Uterus (tissue), 3 donors: ENCODE measurements at regions not wholly inside any gene's neighbourhood (a gene's known extent, or its start where the extent isn't known, plus 50 kb on each side); places are given as distances from the start of the nearest gene placed in this dataset.

ENCODE experiments used
- DNase-seq, 2 donors: peaks; one replicate each; pipeline ENCODE4 v3.0.0-alpha.2; 2019 to 2020
- H3K27ac ChIP-seq, 2 donors: fragments of 200-600 bp; sonication (generic); 1 replicate in 1 of 2; 2 replicates in 1 of 2; pipeline ENCODE4 v1.5.1; 2016 to 2018
- H3K27me3 ChIP-seq, 2 donors: fragments of 200-600 bp; sonication (generic); one replicate each; pipeline ENCODE4 v1.5.1; 2018 to 2019; ENCODE audit warnings: control low read depth in 1 of 2
- H3K36me3 ChIP-seq, 2 donors: fragments of 200-600 bp; sonication (generic); one replicate each; pipeline ENCODE4 v1.5.1; 2019; ENCODE audit warnings: control low read depth in 1 of 2
- H3K4me1 ChIP-seq, 2 donors: fragments of 200-600 bp; sonication (generic); one replicate each; pipeline ENCODE4 v1.5.1; 2018 to 2019; ENCODE audit warnings: control low read depth in 1 of 2
- H3K4me3 ChIP-seq, 2 donors: fragments of 200-600 bp; sonication (generic); 1 replicate in 1 of 2; 2 replicates in 1 of 2; pipeline ENCODE4 v1.5.1; 2018 to 2019; ENCODE audit warnings: mild to moderate bottlenecking in 1 of 2
- H3K9me3 ChIP-seq, 2 donors: fragments of 200-600 bp; sonication (generic); one replicate each; pipeline ENCODE4 v1.5.1; 2019; ENCODE audit warnings: control low read depth in 1 of 2
- POLR2A ChIP-seq, 2 donors: fragments of 450-650 bp; IDR thresholded peaks; one replicate each; pipeline ENCODE4 v1.6.1; 2016; ENCODE audit warnings: antibody characterized with exemption in 2 of 2, mild to moderate bottlenecking in 1 of 2, moderate library complexity in 1 of 2
- intact Hi-C: fragments of 100-400 bp; cut with DNase I; formaldehyde crosslinking; loops from one replicate; pipeline ENCODE4 v1.15.1; 2023; ENCODE audit warnings: low total_unique reads
- TF ChIP-seq, protein P1 (sequence below), 4 experiments: fragments of 200-600 bp in 2 of 4; fragments of 450-650 bp in 2 of 4; sonication (generic) in 2 of 4; IDR thresholded peaks; one replicate each; pipeline ENCODE4 v1.5.1; 2016 to 2019; ENCODE audit warnings: antibody characterized with exemption in 4 of 4, mild to moderate bottlenecking in 2 of 4, moderate library complexity in 1 of 4
- donor health status: DM: yes; HTN: yes; CAD: no.

DNA sequence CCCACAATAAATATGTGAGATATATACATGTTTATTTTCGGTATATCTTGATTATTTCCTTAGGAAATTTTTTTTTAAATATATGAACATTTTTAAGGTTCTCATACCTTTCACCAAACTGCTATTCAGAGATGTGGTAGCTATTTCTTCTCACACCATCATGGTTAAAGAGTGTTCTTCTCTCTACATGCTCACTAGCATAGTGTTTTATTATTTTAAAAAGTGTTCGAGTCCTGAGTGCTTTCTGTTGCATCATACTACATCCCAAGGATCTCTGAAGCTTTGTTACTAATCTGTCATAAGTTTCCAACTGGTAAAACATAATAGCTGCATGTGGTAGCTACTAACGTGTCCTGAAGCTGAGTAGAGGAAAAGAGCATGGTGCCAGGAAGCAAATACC, 177.4 kb upstream of the GLRA1 start:
- H3K4me3 ChIP-seq = no peak overlapping the region
- intact Hi-C loops = no loop called here
- no peak overlapping the region for H3K27ac ChIP-seq

DNA sequence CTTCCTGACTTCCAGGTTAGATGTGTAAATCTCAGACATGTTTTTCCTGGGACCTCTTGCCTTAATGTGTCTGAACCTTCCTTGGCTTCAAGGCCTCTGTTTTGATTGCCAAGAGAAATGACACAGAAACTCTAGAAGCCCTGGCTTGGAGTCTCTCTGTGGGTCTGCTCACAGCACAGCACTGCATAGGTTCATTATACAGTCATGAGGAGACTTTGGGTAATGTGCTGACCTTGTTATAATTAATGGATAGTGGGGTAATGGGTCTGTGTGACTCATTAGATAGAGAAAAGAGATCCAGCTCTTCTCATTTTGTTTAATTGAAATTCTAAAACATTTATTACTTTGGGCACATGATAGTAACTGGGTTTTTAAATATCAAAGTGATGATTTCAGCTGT, 175.8 kb upstream of the GLRA1 start:
- no peak for DNase-seq
- intact Hi-C loops = no loop called here
- Histone ChIP-seq H3K4me3 (no peak overlapping the region), H3K27me3 (peaks cover 0 to 7% of the 10 kb centered on the region in 2 donors), H3K9me3 (no peaks in the 10 kb centered on the region), H3K4me1 (no peaks in the 10 kb centered on the region), H3K36me3 (no peaks in the 10 kb centered on the region), H3K27ac (no peak overlapping the region)
- TF ChIP-seq, protein P1, sequence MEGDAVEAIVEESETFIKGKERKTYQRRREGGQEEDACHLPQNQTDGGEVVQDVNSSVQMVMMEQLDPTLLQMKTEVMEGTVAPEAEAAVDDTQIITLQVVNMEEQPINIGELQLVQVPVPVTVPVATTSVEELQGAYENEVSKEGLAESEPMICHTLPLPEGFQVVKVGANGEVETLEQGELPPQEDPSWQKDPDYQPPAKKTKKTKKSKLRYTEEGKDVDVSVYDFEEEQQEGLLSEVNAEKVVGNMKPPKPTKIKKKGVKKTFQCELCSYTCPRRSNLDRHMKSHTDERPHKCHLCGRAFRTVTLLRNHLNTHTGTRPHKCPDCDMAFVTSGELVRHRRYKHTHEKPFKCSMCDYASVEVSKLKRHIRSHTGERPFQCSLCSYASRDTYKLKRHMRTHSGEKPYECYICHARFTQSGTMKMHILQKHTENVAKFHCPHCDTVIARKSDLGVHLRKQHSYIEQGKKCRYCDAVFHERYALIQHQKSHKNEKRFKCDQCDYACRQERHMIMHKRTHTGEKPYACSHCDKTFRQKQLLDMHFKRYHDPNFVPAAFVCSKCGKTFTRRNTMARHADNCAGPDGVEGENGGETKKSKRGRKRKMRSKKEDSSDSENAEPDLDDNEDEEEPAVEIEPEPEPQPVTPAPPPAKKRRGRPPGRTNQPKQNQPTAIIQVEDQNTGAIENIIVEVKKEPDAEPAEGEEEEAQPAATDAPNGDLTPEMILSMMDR (IDR thresholded peaks at IDR 0.05) = no peak
- TF ChIP-seq POLR2A (IDR thresholded peaks at IDR 0.05) = no peak

More for the DNA sequence above, 177.4 kb upstream of the GLRA1 start:
- no peaks in the 10 kb centered on the region for H3K9me3 ChIP-seq
- no peak for TF ChIP-seq POLR2A (IDR thresholded peaks at IDR 0.05)
- TF ChIP-seq, protein P1 (IDR thresholded peaks at IDR 0.05) = no peak
- peaks cover 0 to 7% of the 10 kb centered on the region in 2 donors for H3K27me3 ChIP-seq
- DNase-seq = no peak
- no peaks in the 10 kb centered on the region for H3K4me1 ChIP-seq
- no peaks in the 10 kb centered on the region for H3K36me3 ChIP-seq

DNA sequence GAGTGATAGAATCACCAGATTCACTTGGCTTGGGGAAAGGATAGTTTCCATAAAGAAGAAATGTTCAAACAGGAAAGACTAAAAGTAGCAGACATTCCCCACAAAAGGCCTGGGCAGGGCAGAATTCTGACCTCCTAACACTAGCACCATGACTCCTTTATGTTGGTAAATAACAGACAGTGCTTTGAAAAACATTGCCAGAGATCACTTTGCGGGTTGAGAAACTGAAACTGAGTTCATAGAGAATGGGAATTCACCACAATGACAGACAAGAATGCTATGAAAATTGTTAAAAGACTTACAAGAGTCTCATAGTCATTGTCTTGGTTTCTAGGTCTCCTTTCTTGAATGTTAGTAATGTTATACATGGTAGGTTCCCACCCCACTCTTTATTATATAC, 172.5 kb upstream of the GLRA1 start:
- intact Hi-C loops = no loop called here
- H3K27ac ChIP-seq = no peak overlapping the region
- TF ChIP-seq POLR2A (IDR thresholded peaks at IDR 0.05) = no peak
- TF ChIP-seq, protein P1 (IDR thresholded peaks at IDR 0.05) = no peak

DNA sequence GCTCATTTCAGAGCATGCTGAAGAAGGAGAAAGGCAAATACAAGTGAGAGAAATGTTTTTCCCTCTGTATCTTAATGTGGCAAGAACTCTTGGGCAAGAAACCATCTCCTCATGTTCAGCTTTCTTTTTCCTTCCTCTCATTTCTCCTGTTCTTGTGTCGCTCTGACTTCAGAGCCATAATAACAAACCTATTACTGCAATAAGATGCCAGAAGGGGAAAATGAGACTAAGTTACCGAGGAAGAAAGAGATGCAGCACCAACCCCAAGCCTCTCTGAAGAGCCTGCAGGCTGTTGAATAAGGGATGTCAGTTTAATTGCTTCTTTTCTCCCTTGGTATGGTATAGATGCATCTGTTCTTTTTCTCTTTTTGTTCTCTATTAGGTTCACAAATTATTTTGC, 170.1 kb upstream of the GLRA1 start:
- TF ChIP-seq, protein P1 (IDR thresholded peaks at IDR 0.05) = no peak
- no peak for TF ChIP-seq POLR2A (IDR thresholded peaks at IDR 0.05)
- no peaks in the 10 kb centered on the region for H3K9me3 ChIP-seq
- no peak overlapping the region for H3K4me3 ChIP-seq
- DNase-seq = no peak
- H3K36me3 ChIP-seq = no peaks in the 10 kb centered on the region
- peaks cover 0 to 7% of the 10 kb centered on the region in 2 donors for H3K27me3 ChIP-seq
- intact Hi-C loops = no loop called here
- H3K4me1 ChIP-seq = no peaks in the 10 kb centered on the region
- no peak overlapping the region for H3K27ac ChIP-seq

More for the DNA sequence above, 172.5 kb upstream of the GLRA1 start:
- no peak overlapping the region for H3K4me3 ChIP-seq
- no peaks in the 10 kb centered on the region for H3K4me1 ChIP-seq
- no peaks in the 10 kb centered on the region for H3K9me3 ChIP-seq
- DNase-seq = no peak
- no peaks in the 10 kb centered on the region for H3K36me3 ChIP-seq
- peaks cover 0 to 7% of the 10 kb centered on the region in 2 donors for H3K27me3 ChIP-seq

DNA sequence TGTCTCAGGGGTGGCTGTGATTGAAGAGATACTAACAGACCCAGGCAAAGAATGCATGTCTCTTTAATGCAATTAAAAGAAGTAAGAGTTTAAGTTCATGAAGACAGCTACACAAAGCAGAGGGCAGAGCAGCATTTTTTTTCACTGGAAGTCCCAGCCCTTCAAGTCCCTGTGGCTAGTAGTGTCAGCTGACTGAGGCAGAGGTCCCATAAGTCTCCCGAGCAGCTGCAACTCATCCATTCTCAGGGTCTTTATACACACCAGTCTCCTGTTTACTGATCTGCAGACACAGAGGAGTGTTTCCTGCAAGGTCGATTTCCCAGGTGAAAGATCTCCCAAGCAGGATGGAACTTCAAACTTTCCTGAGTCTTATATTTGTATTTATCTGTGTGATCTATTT, 169.4 kb upstream of the GLRA1 start:
- Histone ChIP-seq H3K9me3 (no peaks in the 10 kb centered on the region), H3K27me3 (peaks cover 0 to 7% of the 10 kb centered on the region in 2 donors), H3K36me3 (no peaks in the 10 kb centered on the region), H3K4me3 (no peak overlapping the region), H3K4me1 (no peaks in the 10 kb centered on the region), H3K27ac (no peak overlapping the region)
- intact Hi-C loops = no loop called here
- no peak for DNase-seq
- no peak for TF ChIP-seq POLR2A (IDR thresholded peaks at IDR 0.05)
- TF ChIP-seq, protein P1 (IDR thresholded peaks at IDR 0.05) = no peak
